Esophagus muscularis mucosa (tissue), 4 donors: ENCODE measurements at regions not wholly inside any gene's neighbourhood (a gene's known extent, or its start where the extent isn't known, plus 50 kb on each side); places are given as distances from the start of the nearest gene placed in this dataset.

Source experiments
- DNase-seq: peaks from one replicate; pipeline ENCODE4 v3.0.0-alpha.2; 2017; ENCODE audit errors: extremely low spot score
- H3K27ac ChIP-seq, 4 donors: fragments of 200-600 bp; sonication (generic); replicated peaks in 1 of 4; 1 replicate in 3 of 4; 2 replicates in 1 of 4; pipeline ENCODE4 v1.5.1; 2016 to 2019; ENCODE audit warnings: mild to moderate bottlenecking in 1 of 4
- H3K27me3 ChIP-seq, 4 donors: fragments of 200-600 bp; sonication (generic); one replicate each; pipeline versions ENCODE4 v1.5.1 to v1.6.0; 2016 to 2019
- H3K36me3 ChIP-seq, 4 donors: fragments of 200-600 bp; sonication (generic); one replicate each; pipeline ENCODE4 v1.5.1; 2016 to 2019
- H3K4me1 ChIP-seq, 4 donors: fragments of 200-600 bp; sonication (generic); one replicate each; pipeline ENCODE4 v1.5.1; 2016 to 2019
- H3K4me3 ChIP-seq, 4 donors: fragments of 200-600 bp; sonication (generic); 1 replicate in 2 of 4; 2 replicates in 2 of 4; pipeline ENCODE4 v1.5.1; 2016 to 2019; ENCODE audit warnings: mild to moderate bottlenecking in 4 of 4, moderate library complexity in 1 of 4
- H3K9me3 ChIP-seq, 4 donors: fragments of 200-600 bp; sonication (generic); 1 replicate in 3 of 4; 2 replicates in 1 of 4; pipeline ENCODE4 v1.5.1; 2016 to 2019
- EP300 ChIP-seq: sonication (generic); formaldehyde crosslinking; IDR thresholded peaks from one replicate; pipeline ENCODE4 v1.6.1; 2017; ENCODE audit warnings: antibody characterized with exemption
- POLR2A ChIP-seq: fragments of 450-650 bp; IDR thresholded peaks from one replicate; pipeline ENCODE4 v1.6.1; 2017; ENCODE audit warnings: antibody characterized with exemption, moderate library complexity, mild to moderate bottlenecking, low read depth
- POLR2AphosphoS5 ChIP-seq, 2 donors: sonication (generic); formaldehyde crosslinking; IDR thresholded peaks; one replicate each; pipeline ENCODE4 v1.6.1; 2017; ENCODE audit warnings: antibody characterized with exemption in 2 of 2
- WGBS: methylation state at CpG from one replicate; pipeline ENCODE4 v1.1.5; 2018; 5-methylcytosine and 5-hydroxymethylcytosine counted together
- intact Hi-C: fragments of 100-400 bp; cut with DNase I; formaldehyde crosslinking; loops from one replicate; pipeline ENCODE4 v1.15.1; 2023
- TF ChIP-seq, protein P1 (sequence below), 3 experiments: fragments of 200-600 bp in 2 of 3; fragments of 450-650 bp in 1 of 3; sonication (generic) in 2 of 3; IDR thresholded peaks; one replicate each; pipeline ENCODE4 v1.5.1; 2017 to 2019; ENCODE audit warnings: antibody characterized with exemption in 3 of 3, mild to moderate bottlenecking in 2 of 3, moderate library complexity in 1 of 3

- intact Hi-C loops: no loop called here
- H3K36me3 ChIP-seq: no peaks in the 10 kb centered on the region
- H3K4me1 ChIP-seq: no peaks in the 10 kb centered on the region
- no peaks in the 10 kb centered on the region for H3K27me3 ChIP-seq
- H3K27ac ChIP-seq: no peak overlapping the region
- no peaks in the 10 kb centered on the region for H3K9me3 ChIP-seq
- DNase-seq: no peak
- no peak overlapping the region for H3K4me3 ChIP-seq
- 52% methylated on average over 8 of the region's 8 CpGs for WGBS
- no peak for TF ChIP-seq POLR2A
- no peak for TF ChIP-seq EP300
- TF ChIP-seq, protein P1, sequence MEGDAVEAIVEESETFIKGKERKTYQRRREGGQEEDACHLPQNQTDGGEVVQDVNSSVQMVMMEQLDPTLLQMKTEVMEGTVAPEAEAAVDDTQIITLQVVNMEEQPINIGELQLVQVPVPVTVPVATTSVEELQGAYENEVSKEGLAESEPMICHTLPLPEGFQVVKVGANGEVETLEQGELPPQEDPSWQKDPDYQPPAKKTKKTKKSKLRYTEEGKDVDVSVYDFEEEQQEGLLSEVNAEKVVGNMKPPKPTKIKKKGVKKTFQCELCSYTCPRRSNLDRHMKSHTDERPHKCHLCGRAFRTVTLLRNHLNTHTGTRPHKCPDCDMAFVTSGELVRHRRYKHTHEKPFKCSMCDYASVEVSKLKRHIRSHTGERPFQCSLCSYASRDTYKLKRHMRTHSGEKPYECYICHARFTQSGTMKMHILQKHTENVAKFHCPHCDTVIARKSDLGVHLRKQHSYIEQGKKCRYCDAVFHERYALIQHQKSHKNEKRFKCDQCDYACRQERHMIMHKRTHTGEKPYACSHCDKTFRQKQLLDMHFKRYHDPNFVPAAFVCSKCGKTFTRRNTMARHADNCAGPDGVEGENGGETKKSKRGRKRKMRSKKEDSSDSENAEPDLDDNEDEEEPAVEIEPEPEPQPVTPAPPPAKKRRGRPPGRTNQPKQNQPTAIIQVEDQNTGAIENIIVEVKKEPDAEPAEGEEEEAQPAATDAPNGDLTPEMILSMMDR (IDR thresholded peaks at IDR 0.05): no peak
- TF ChIP-seq POLR2AphosphoS5 (IDR thresholded peaks at IDR 0.05): no peak
These were observed 378.8 kb downstream of the SLC4A3 start for GRCh38 chr2:220006152-220006621.

GRCh38 chr2:220011859-220012258 is 384.4 kb downstream of the SLC4A3 start:
- Histone ChIP-seq H3K4me3 (no peak overlapping the region), H3K4me1 (no peaks in the 10 kb centered on the region), H3K9me3 (no peaks in the 10 kb centered on the region), H3K36me3 (no peaks in the 10 kb centered on the region), H3K27me3 (no peaks in the 10 kb centered on the region), H3K27ac (no peak overlapping the region)
- no peak for DNase-seq
- intact Hi-C loops: no loop called here
- no peak for TF ChIP-seq POLR2AphosphoS5 (IDR thresholded peaks at IDR 0.05)
- TF ChIP-seq, protein P1 (IDR thresholded peaks at IDR 0.05): no peak
- TF ChIP-seq POLR2A: no peak
- no peak for TF ChIP-seq EP300
- 92% methylated on average over 1 of the region's 1 CpG for WGBS

- intact Hi-C loops: no loop called here
- no peak for DNase-seq
- 90% methylated on average over 2 of the region's 2 CpGs for WGBS
- Histone ChIP-seq H3K9me3 (no peaks in the 10 kb centered on the region), H3K27me3 (no peaks in the 10 kb centered on the region), H3K4me3 (no peak overlapping the region), H3K36me3 (no peaks in the 10 kb centered on the region), H3K4me1 (no peaks in the 10 kb centered on the region), H3K27ac (no peak overlapping the region)
- TF ChIP-seq, protein P1 (IDR thresholded peaks at IDR 0.05): no peak
- TF ChIP-seq POLR2A: no peak
- no peak for TF ChIP-seq EP300
- no peak for TF ChIP-seq POLR2AphosphoS5 (IDR thresholded peaks at IDR 0.05)
These were observed 387.5 kb downstream of the SLC4A3 start for GRCh38 chr2:220014961-220015360.

DNA sequence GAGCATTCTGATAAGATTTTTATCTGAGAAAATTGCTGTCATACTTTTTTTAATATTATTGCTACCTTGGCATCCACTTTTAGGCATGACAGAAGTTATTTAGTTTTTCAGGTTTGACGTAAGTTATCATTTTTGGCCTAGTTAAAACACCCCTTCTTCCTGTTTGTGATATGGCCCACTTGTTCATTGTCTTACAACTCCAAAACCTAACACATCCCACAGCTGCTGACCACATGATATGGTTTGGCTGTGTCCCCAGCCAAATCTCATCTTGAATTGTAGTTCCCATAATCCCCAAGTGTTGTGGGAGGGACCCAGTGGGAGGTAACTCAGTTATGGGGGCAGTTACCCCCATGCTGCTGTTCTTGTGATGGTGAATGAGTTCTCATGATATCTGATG is 388.1 kb downstream of the SLC4A3 start:
- no peaks in the 10 kb centered on the region for H3K9me3 ChIP-seq
- no peak overlapping the region for H3K27ac ChIP-seq
- intact Hi-C loops: no loop called here
- H3K4me1 ChIP-seq: no peaks in the 10 kb centered on the region
- 91% methylated on average over 1 of the region's 1 CpG for WGBS
- H3K36me3 ChIP-seq: no peaks in the 10 kb centered on the region
- no peaks in the 10 kb centered on the region for H3K27me3 ChIP-seq
- DNase-seq: no peak
- TF ChIP-seq POLR2AphosphoS5 (IDR thresholded peaks at IDR 0.05) (no peak), POLR2A (no peak), EP300 (no peak)
- TF ChIP-seq, protein P1 (IDR thresholded peaks at IDR 0.05): no peak
- no peak overlapping the region for H3K4me3 ChIP-seq

DNA sequence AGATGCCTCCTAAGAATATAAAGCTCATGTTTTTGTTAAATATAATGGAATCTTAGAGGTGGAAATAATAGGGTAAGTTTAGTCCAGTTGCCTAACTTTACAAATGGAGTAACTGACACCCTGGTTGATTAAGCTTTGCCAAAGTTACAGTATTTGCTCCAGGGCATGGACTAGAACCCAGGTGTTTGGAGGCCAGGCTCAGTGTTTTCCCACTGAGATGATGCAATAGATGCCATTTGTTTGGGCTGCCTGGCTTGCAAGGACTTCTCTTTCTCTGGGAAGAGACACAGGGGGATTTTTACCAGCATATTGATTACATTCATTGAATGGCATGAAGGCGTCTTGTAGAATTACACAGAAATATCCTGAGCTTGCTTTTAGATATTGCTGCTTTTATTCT is 397.8 kb downstream of the SLC4A3 start:
- Histone ChIP-seq H3K36me3 (no peaks in the 10 kb centered on the region), H3K27me3 (no peaks in the 10 kb centered on the region), H3K9me3 (no peaks in the 10 kb centered on the region), H3K27ac (no peak overlapping the region), H3K4me3 (no peak overlapping the region), H3K4me1 (no peaks in the 10 kb centered on the region)
- TF ChIP-seq POLR2AphosphoS5 (IDR thresholded peaks at IDR 0.05) (no peak), EP300 (no peak), POLR2A (no peak)
- intact Hi-C loops: no loop called here
- no peak for DNase-seq
- WGBS: 94% methylated on average over 1 of the region's 1 CpG
